ENCODE measurements at regions not wholly inside any gene's neighbourhood (a gene's known extent, or its start where the extent isn't known, plus 50 kb on each side); places are given as distances from the start of the nearest gene placed in this dataset.

DNA sequence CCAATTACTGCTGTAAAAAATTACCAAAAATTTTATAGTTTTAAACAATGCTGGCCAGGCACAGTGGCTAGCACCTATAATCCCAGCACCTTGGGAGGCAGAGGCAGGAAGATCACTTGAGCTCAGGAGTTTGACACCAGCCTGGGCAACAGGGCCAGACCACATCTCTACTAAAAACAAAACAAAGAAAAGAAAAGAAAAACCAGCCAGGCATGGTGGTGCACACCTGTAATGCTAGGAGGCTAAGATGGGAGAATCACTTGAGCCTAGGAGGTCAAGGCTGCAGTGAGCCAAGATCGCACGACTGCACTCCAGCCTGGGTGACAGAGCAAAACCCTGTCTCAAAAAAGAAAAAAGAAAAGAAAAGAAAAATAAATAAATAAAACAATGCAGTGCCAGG, 54.0 kb upstream of the ARID2 start:
- no peak for TF ChIP-seq MED1 (CRISPR knock-in tag; IDR thresholded peaks at IDR 0.05; ENCODE audit: borderline replicate concordance)
- TF ChIP-seq, protein P1, sequence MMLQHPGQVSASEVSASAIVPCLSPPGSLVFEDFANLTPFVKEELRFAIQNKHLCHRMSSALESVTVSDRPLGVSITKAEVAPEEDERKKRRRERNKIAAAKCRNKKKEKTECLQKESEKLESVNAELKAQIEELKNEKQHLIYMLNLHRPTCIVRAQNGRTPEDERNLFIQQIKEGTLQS (IDR thresholded peaks at IDR 0.05), result no peak
- TF ChIP-seq, protein P1 (CRISPR knock-in tag; conservative IDR thresholded peaks at IDR 0.05), result no peak

All from K562 (cell line).